HCT116 (cell line): ENCODE measurements at regions not wholly inside any gene's neighbourhood (a gene's known extent, or its start where the extent isn't known, plus 50 kb on each side); places are given as distances from the start of the nearest gene placed in this dataset.

Experiments used
- ATAC-seq: fragments of 200-7000 bp; cut with Tn5 transposase; 2 replicates; pipeline ENCODE4 v1.9.1; 2020; ENCODE audit warnings: mild to moderate bottlenecking, moderate library complexity
- BruUV-seq: library from RNA; stranded (reverse); fragments of 400-500 nt; replicated peaks from 2 replicates; lab custom pipeline; 2021; lab: Mats Ljungman, UMichigan
- CTCF ChIA-PET: fragments of 300-600 bp; sonication (Branson Sonifier 250); formaldehyde crosslinking; loops from one replicate; lab custom pipeline; 2021; ENCODE audit warnings: antibody characterized with exemption; lab: Charles Lee
- POLR2A ChIA-PET: fragments of 300-600, 350-600 bp; sonication (Branson Sonifier 250); formaldehyde crosslinking; loops from one replicate; lab custom pipeline; 2021; ENCODE audit warnings: antibody characterized with exemption; lab: Charles Lee
- RAD21 ChIA-PET, 2 experiments: fragments of 300-600 bp; sonication (Branson Sonifier 250); formaldehyde crosslinking; loops; one replicate each; lab custom pipeline; 2023; ENCODE audit warnings: low total read pairs in 2 of 2; ENCODE audit not compliant: uncharacterized antibody in 2 of 2, unreplicated experiment in 2 of 2, low non-redundant PET in 1 of 2; lab: Charles Lee
- DNase-seq: peaks from one replicate; pipeline ENCODE4 v3.0.0-alpha.2; 2010; ENCODE audit warnings: low read depth, low spot score
- H2AFZ ChIP-seq: fragments of 200-600 bp; shearing (Covaris generic), sonication (generic); 2 replicates; pipeline ENCODE4 v1.6.1; 2017; ENCODE audit warnings: low read depth, mixed run types, mixed read lengths, antibody characterized with exemption, low read length; ENCODE audit not compliant: poor library complexity, severe bottlenecking
- H3K27ac ChIP-seq: 2 replicates; pipeline ENCODE4 v1.5.1; 2012; ENCODE audit warnings: low read depth, low read length
- H3K27me3 ChIP-seq: fragments of 200-600 bp; sonication (generic); 2 replicates; pipeline ENCODE4 v1.6.1; 2016; ENCODE audit warnings: mixed run types, low read length, mixed read lengths; ENCODE audit not compliant: insufficient read depth
- H3K36me3 ChIP-seq, 2 experiments: fragments of 200-500 bp in 1 of 2; fragments of 200-600 bp in 1 of 2; sonication (Bioruptor generic) in 1 of 2; sonication (generic) in 1 of 2; 2 replicates each; pipeline versions ENCODE4 v1.5.1 to v1.6.1; 2014 to 2016; ENCODE audit warnings: low read length in 2 of 2, inconsistent platforms in 1 of 2, mixed read lengths in 1 of 2, mixed run types in 1 of 2; ENCODE audit not compliant: insufficient read depth in 2 of 2, control insufficient read depth in 1 of 2
- H3K4me1 ChIP-seq, 2 experiments: fragments of 200-600 bp in 1 of 2; sonication (generic) in 1 of 2; 2 replicates each; pipeline versions ENCODE4 v1.5.1 to v1.6.1; 2012 to 2017; ENCODE audit warnings: low read length in 2 of 2, inconsistent platforms in 1 of 2, mild to moderate bottlenecking in 1 of 2, mixed read lengths in 1 of 2, mixed run types in 1 of 2, moderate library complexity in 1 of 2; ENCODE audit not compliant: insufficient read depth in 2 of 2, control insufficient read depth in 1 of 2
- H3K4me2 ChIP-seq: fragments of 200-600 bp; sonication (generic); 2 replicates; pipeline ENCODE4 v1.6.1; 2017; ENCODE audit warnings: mixed run types, low read length, mixed read lengths
- H3K4me3 ChIP-seq, 2 experiments: fragments of 200-600 bp in 1 of 2; sonication (generic) in 1 of 2; replicated peaks in 1 of 2; 2 replicates each; pipeline ENCODE4 v1.5.1; 2011 to 2016; ENCODE audit warnings: low read length in 2 of 2, control low read depth in 1 of 2, low read depth in 1 of 2, mild to moderate bottlenecking in 1 of 2, mixed read lengths in 1 of 2, mixed run types in 1 of 2
- H3K79me2 ChIP-seq: fragments of 200-600 bp; sonication (generic); 2 replicates; pipeline ENCODE4 v1.6.1; 2017; ENCODE audit warnings: mild to moderate bottlenecking, mixed run types, low read length, moderate library complexity, mixed read lengths; ENCODE audit not compliant: insufficient read depth
- H3K9ac ChIP-seq: fragments of 200-600 bp; sonication (generic); 2 replicates; pipeline ENCODE4 v1.6.1; 2016; ENCODE audit warnings: low read length, mixed read lengths
- H3K9me2 ChIP-seq: fragments of 200-600 bp; sonication (generic), shearing (Covaris generic); 2 replicates; pipeline ENCODE4 v1.6.1; 2017; ENCODE audit warnings: mixed run types, mild to moderate bottlenecking, moderate library complexity; ENCODE audit not compliant: insufficient read depth
- H3K9me3 ChIP-seq, 2 experiments: fragments of 200-500 bp in 1 of 2; fragments of 200-600 bp in 1 of 2; sonication (Bioruptor generic) in 1 of 2; sonication (generic) in 1 of 2; 2 replicates each; pipeline ENCODE4 v1.6.1; 2014 to 2017; ENCODE audit warnings: low read length in 2 of 2, mixed read lengths in 2 of 2, inconsistent platforms in 1 of 2, low read depth in 1 of 2, mild to moderate bottlenecking in 1 of 2, mixed run types in 1 of 2, moderate library complexity in 1 of 2; ENCODE audit not compliant: control insufficient read depth in 1 of 2, insufficient read depth in 1 of 2
- H4K20me1 ChIP-seq: fragments of 200-600 bp; sonication (generic), shearing (Covaris generic); 2 replicates; pipeline ENCODE4 v1.6.1; 2017; ENCODE audit warnings: mixed run types, mild to moderate bottlenecking, moderate library complexity; ENCODE audit not compliant: insufficient read depth
- CEBPB ChIP-seq: IDR thresholded peaks from 2 replicates; pipeline ENCODE4 v1.6.1; 2012; ENCODE audit warnings: low read depth
- ELF1 ChIP-seq: IDR thresholded peaks from 2 replicates; pipeline ENCODE4 v1.6.1; 2012; ENCODE audit warnings: low read depth, borderline replicate concordance
- EZH2 ChIP-seq: fragments of 200-600 bp; sonication (generic); IDR thresholded peaks from 2 replicates; pipeline ENCODE4 v1.6.1; 2017; ENCODE audit warnings: antibody characterized with exemption, mixed run types
- EZH2phosphoT487 ChIP-seq: fragments of 200-600 bp; IDR thresholded peaks from 2 replicates; pipeline ENCODE4 v1.6.1; 2018; ENCODE audit warnings: antibody characterized with exemption, borderline replicate concordance
- JUND ChIP-seq: IDR thresholded peaks from 2 replicates; pipeline ENCODE4 v1.6.1; 2012
- POLR2A ChIP-seq: IDR thresholded peaks from 2 replicates; pipeline ENCODE4 v1.7.0; 2011; ENCODE audit warnings: borderline replicate concordance; ENCODE audit not compliant: insufficient read depth, insufficient read length; ENCODE audit errors: extremely low read depth
- SP1 ChIP-seq: IDR thresholded peaks from 2 replicates; pipeline ENCODE4 v1.6.1; 2012; ENCODE audit warnings: low read depth
- YY1 ChIP-seq: IDR thresholded peaks from 2 replicates; pipeline ENCODE4 v1.6.1; 2011; ENCODE audit warnings: low read length, low read depth, moderate library complexity, mild to moderate bottlenecking; ENCODE audit not compliant: insufficient replicate concordance; ENCODE audit errors: extremely low read depth
- ZBTB33 ChIP-seq: IDR thresholded peaks from 2 replicates; pipeline ENCODE4 v1.6.1; 2011; ENCODE audit warnings: mild to moderate bottlenecking, low read length, moderate library complexity; ENCODE audit not compliant: insufficient replicate concordance; ENCODE audit errors: extremely low read depth
- ZFX ChIP-seq: fragments of 450-650 bp; IDR thresholded peaks from 2 replicates; pipeline ENCODE4 v1.6.1; 2017
- ZNF274 ChIP-seq: fragments of 200-500 bp; sonication (Bioruptor generic); IDR thresholded peaks from 2 replicates; pipeline ENCODE4 v1.6.1; 2014; ENCODE audit warnings: mild to moderate bottlenecking, low read depth, low read length, inconsistent platforms
- intact Hi-C: fragments of 100-400 bp; cut with micrococcal nuclease; formaldehyde crosslinking; loops from 2 replicates; pipeline ENCODE4 v1.10.0; 2022
- TF ChIP-seq, protein P1 (sequence below), 3 experiments: fragments of 200-600 bp in 1 of 3; sonication (generic) in 1 of 3; IDR thresholded peaks in 2 of 3; conservative IDR thresholded peaks in 1 of 3; 2 replicates each; pipeline ENCODE4 v1.5.1; 2012 to 2017; ENCODE audit warnings: low read depth in 2 of 3, low read length in 2 of 3, antibody characterized with exemption in 1 of 3, borderline replicate concordance in 1 of 3, control low read depth in 1 of 3, mild to moderate bottlenecking in 1 of 3, mixed read lengths in 1 of 3, mixed run types in 1 of 3, moderate library complexity in 1 of 3; ENCODE audit not compliant: insufficient read depth in 1 of 3
- TF ChIP-seq, protein P2 (sequence below): IDR thresholded peaks from 2 replicates; pipeline ENCODE4 v1.6.1; 2012

- intact Hi-C loops: no loop called here
- Histone ChIP-seq H3K79me2 (no peaks in the 10 kb centered on the region), H3K4me1 (no peaks in the 10 kb centered on the region), H3K27ac (no peak overlapping the region), H3K36me3 (no peaks in the 10 kb centered on the region), H3K27me3 (no peaks in the 10 kb centered on the region), H3K4me3 (no peak overlapping the region), H3K9me2 (no peaks in the 10 kb centered on the region), H3K9me3 (peaks cover 26 to 30% of the 10 kb centered on the region in 2 experiments; a peak in 2 of 4 replicates), H2AFZ (no peak overlapping the region), H3K4me2 (no peak overlapping the region), H4K20me1 (no peaks in the 10 kb centered on the region), H3K9ac (no peak overlapping the region)
- ChIA-PET RAD21 (no interaction called here), CTCF (no interaction called here), POLR2A (no interaction called here)
- ATAC-seq (no peak), DNase-seq (no peak)
- no TSS peak for BruUV-seq
- TF ChIP-seq EZH2: no peak
- TF ChIP-seq, protein P1, sequence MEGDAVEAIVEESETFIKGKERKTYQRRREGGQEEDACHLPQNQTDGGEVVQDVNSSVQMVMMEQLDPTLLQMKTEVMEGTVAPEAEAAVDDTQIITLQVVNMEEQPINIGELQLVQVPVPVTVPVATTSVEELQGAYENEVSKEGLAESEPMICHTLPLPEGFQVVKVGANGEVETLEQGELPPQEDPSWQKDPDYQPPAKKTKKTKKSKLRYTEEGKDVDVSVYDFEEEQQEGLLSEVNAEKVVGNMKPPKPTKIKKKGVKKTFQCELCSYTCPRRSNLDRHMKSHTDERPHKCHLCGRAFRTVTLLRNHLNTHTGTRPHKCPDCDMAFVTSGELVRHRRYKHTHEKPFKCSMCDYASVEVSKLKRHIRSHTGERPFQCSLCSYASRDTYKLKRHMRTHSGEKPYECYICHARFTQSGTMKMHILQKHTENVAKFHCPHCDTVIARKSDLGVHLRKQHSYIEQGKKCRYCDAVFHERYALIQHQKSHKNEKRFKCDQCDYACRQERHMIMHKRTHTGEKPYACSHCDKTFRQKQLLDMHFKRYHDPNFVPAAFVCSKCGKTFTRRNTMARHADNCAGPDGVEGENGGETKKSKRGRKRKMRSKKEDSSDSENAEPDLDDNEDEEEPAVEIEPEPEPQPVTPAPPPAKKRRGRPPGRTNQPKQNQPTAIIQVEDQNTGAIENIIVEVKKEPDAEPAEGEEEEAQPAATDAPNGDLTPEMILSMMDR (IDR thresholded peaks at IDR 0.05 in 2 of 3, conservative IDR thresholded peaks at IDR 0.05 in 1 of 3; ENCODE audit: borderline replicate concordance in 1 of 3, insufficient read depth in 1 of 3, low read depth in 2 of 3, low read length in 2 of 3): no peak
- no peak for TF ChIP-seq ZNF274
- TF ChIP-seq YY1: no peak
- no peak for TF ChIP-seq ZBTB33
- no peak for TF ChIP-seq CEBPB
- TF ChIP-seq JUND: no peak
- TF ChIP-seq ELF1: no peak
- TF ChIP-seq SP1: no peak
- no peak for TF ChIP-seq POLR2A
- no peak for TF ChIP-seq EZH2phosphoT487
- TF ChIP-seq ZFX: no peak
- TF ChIP-seq, protein P2, sequence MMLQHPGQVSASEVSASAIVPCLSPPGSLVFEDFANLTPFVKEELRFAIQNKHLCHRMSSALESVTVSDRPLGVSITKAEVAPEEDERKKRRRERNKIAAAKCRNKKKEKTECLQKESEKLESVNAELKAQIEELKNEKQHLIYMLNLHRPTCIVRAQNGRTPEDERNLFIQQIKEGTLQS: no peak
Measured at GRCh38 chr21:28152732-28153131, 839.9 kb downstream of the LTN1 start.
